KG1 (cell line): ENCODE measurements at regions not wholly inside any gene's neighbourhood (a gene's known extent, or its start where the extent isn't known, plus 50 kb on each side); places are given as distances from the start of the nearest gene placed in this dataset.

Experiments
- DNase-seq: peaks from one replicate; lab custom pipeline; 2025; lab: John Stamatoyannopoulos, UW

DNA sequence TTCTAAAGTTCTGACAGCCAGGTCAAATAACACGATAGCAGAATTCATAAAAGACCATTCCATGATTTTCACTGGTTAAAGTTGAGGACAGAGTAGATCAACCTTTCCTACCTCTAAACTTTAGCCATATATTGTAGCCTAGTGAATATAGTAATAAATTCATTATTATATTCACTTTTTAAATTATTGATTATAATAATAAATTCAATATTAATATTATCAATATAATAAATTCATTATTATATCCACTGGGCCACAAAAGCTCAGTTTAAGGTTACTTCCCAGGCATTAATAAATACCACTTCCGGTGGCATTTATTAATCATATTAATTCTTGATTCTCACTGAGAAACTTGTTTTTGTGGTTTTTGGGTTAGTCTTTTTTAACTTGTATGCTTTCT, 85.7 kb upstream of the GPC6 start:
- no peak for DNase-seq

DNA sequence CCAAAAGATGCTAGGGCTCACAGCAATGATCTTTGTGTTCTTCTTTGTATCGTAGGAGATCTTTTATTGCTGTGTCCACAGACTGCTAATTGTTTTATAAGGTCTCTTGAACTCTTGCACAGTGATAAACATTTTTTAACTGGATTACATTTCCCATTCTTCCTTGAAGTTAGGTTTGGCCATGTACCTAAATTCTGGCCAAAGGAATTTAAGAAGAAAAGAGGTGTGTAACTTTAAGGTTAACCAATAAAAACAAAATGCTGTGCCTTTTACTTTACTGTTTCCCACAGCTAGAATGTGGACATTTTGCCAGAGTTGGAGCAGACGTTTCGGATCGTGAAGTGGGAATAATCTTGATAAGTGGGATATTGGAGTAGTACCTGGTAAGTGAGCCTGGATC, 82.6 kb upstream of the GPC6 start:
- no peak for DNase-seq

DNA sequence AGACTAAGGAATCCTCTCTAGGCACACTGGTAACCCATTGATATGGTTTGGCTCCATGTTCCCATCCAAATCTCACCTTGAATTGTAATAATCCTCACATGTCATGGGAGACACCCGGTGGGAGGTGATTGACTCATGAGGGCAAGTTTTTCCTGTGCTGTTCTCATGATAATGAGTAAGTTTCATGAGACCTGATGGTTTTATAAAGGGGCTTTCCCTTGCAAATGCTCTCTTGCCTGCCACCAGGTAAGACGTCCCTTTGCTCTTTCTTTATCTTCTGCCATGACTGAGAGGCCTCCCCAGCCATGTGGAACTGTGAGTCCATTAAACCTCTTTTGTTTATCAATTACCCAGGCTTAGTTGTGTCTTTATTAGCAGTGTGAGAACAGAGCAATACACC, 81.4 kb upstream of the GPC6 start:
- DNase-seq = no peak

DNA sequence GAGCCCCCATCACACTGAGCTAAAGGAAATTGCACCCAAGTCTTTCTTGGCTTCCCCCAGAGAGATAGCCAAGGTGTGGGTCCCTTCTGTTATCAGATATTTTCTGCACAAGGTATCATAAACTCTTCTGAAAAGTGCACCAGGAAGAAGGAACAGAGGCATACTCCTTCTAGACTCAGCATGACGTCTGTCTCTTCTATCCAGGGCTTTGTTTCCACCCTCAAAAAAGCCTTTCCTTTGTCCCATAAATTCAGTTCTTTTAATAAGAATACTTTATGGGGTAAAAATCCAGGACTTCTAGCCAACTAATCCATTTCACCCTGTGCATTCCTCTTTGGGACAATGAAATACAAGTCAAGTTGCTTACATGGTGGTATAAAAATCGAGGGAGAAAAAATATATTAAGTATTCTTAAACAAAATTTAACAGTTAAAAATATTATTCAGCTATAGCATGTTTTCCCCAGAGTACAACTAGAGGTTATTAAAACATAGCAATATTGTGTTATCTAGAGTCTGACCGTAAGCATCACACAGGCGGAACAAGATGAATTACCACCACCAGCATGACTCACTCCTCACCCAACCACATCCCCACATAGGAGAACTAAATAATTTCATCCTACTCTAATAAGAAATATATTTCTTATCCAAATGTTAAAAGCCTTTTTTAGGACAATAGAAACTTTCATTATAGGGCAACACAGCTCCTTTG, 79.9 kb upstream of the GPC6 start:
- no peak for DNase-seq

DNA sequence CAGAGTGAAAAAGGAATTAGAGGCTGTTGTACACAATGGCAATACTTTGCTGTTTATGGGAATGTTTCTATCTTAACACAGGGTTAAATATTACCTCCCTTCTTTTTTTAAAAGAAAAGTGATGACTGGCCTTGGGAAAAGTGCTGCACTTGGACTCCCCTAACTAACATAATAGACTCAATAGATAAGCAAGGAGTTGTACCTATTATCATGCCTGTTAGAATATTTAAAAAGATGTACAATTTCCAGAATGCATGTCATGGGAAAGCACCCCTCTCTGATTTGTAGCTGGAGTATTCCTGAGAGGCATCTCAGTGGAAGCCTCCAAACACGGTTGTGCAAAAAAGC, 79.3 kb upstream of the GPC6 start:
- DNase-seq = no peak

DNA sequence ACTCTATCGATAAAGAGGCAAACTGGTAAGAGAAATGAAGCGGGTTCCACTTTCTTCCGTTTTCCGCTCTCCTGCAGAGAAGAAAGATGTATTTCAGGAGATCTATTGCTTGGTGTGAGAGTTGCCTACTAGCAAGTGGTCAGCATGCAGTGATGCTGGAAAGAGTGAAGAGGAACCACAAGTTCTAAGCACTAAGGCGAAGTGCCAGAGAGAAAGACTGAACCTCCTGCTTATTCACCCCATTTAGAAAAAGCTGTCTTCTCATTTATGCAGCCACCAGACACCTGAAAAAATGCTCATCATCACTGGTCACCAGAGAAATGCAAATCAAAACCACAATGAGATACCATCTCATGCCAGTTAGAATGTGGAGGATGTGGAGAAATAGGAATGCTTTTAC, 78.7 kb upstream of the GPC6 start:
- no peak for DNase-seq

DNA sequence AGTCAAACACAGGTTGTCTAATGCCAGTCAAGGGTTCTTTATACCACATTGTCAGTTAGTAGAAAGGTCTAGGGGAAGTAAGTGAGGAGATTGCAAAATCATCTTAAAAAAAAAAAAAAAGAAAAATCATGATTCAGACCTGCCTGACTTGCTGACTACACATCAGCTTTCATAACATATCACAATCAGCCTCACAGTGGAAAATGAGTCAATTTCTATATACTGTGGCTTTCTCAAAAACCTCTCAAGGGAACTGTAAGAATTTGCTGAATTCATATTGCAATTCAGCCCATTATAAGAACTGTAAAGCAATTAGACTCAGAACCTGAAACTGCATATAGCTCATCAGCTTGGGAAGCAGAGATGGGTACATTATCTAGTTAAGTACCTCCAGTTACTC, 75.3 kb upstream of the GPC6 start:
- DNase-seq = peak; percentile 24

DNA sequence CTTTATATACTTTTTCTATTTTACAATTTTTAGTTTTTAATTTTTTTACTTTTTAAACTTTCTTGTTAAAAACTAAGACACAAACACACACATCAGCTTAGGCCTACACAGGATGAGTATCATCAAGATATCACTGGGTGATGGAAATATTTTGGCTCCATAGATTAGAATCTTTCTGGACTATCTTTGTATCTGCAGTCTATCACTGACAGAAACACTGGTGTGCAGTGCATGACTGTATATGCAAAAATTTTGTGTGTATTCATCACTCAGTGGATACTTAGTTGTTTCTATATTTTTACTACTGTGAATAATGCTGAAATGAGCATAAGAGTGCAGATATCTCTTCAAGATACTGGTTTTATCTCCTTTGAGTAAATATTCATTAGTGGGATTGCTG, 68.0 kb upstream of the GPC6 start:
- no peak for DNase-seq

DNA sequence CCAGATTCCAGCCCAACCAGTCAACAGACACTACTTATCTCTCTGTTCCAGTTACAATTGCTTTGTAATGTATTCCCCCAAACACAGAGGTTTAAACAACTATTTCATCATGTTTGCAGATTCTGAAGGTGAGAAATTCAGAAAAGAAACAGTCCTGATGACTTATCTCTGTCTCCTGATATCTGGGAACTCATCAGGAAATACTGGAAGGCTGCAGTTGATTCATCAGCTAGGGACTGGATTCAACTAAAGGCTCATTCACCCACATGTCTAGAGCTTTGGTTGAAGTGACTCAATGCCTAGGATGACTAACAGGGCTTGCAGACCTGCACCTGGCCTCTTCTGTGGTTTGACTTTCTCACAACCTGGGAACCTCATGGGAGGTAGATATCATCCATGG, 56.6 kb upstream of the GPC6 start:
- no peak for DNase-seq

DNA sequence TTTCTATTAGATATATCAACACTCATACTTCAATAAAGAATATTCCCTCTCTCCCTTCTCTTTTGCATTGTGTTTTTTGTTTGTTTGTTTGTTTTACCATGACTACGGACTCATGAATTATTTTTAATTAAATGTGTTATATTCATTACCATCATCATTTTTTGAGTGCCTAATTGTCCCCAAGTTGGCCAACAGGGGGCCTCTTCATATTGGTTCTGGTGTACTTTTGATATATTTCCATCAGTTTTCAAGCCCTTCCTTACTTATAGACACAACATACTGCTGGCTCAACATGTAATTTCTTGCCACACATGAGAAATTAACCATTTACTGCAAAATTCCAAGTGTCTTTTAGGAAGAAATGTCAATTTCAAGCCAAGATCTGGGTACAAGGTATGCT, 54.5 kb upstream of the GPC6 start:
- DNase-seq = no peak

DNA sequence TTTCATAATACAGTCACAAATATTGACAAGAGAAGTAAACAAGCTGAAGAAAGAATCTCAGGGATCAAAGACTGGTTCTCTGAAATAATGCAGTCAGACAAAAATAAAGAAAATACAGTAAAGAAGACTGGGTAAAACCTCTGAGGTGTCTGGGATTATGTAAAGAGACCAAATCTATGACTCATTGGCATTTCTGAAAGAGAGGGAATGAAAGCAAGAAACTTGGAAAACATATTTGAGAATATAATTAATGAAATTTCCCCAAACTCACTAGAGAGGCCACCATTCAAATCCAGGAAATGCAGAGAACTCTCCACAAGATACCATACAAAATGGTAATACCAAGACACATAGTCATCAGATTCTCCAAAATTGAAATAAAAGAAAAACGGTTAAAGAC, 53.0 kb upstream of the GPC6 start:
- no peak for DNase-seq

DNA sequence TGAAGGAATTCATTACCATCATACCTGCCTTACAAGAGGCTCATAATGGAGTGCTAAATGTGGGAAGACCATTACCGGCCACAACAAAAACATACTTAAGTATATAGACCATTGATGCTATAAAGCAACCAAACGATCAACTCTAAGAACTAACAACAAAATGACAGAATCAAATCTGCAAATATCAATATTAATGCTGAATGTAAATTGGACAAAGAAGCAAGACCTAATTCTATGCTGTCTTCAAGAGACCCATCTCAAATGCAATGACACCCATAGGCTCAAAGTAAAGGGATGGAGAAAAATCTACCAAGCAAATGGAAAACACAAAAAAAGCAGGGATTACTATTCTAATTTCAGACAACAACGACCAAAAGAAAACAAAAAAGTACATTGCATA, 52.3 kb upstream of the GPC6 start:
- DNase-seq = no peak
